ENCODE measurements at regions not wholly inside any gene's neighbourhood (a gene's known extent, or its start where the extent isn't known, plus 50 kb on each side); places are given as distances from the start of the nearest gene placed in this dataset.

DNA sequence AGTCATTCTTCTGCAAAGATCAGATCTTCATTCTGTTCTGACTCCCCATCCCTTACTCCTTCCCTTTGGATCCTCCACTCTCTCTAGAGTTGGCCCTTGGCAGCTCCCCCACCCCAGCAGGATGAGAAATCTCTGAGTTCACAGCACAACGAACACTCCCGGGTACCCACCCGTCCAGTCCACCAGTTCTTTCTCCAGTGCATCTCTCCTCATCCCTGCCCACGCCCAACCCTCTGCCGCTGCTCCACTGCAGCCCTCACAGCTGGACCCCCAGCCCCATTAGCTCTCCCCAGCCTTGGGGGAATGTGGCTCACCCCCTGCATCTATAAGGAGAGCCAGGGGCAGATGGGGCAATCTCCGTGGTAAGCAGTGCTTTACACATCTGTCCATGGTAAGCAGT is 125.7 kb downstream of the MATN1 start:
- Histone ChIP-seq H3K4me3 (no peak overlapping the region), H3K4me1 (no peaks in the 10 kb centered on the region), H3K36me3 (no peaks in the 10 kb centered on the region), H3K27me3 (peaks cover 0 to 36% of the 10 kb centered on the region in 2 donors), H3K9me3 (no peaks in the 10 kb centered on the region), H3K27ac (no peak overlapping the region)
- TF ChIP-seq, protein P1, sequence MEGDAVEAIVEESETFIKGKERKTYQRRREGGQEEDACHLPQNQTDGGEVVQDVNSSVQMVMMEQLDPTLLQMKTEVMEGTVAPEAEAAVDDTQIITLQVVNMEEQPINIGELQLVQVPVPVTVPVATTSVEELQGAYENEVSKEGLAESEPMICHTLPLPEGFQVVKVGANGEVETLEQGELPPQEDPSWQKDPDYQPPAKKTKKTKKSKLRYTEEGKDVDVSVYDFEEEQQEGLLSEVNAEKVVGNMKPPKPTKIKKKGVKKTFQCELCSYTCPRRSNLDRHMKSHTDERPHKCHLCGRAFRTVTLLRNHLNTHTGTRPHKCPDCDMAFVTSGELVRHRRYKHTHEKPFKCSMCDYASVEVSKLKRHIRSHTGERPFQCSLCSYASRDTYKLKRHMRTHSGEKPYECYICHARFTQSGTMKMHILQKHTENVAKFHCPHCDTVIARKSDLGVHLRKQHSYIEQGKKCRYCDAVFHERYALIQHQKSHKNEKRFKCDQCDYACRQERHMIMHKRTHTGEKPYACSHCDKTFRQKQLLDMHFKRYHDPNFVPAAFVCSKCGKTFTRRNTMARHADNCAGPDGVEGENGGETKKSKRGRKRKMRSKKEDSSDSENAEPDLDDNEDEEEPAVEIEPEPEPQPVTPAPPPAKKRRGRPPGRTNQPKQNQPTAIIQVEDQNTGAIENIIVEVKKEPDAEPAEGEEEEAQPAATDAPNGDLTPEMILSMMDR (IDR thresholded peaks at IDR 0.05), result no peak
- intact Hi-C loops (cut with DNase I; ENCODE audit: low total_unique reads), result no loop called here
- peak in 1 of 2 donors; percentile 20 for DNase-seq

DNA sequence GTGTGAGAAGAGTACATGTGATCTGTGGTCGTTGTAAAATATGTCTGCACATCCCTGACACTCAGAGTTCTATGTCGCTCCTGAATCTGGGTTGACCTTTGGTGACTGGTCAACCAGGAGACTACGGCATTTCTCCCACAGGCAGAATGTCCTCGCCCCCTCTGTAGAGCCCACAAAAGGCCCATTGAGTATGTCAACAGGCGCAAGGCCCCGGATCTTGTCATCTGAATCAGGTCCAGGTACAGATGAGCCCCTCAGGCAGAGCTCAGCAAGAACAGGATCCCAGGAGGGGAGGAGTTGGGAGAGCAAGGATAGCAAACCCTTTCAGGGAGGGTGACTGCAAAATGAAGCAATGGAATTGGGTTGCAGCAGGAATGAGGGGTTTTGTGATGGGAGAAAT is 126.5 kb downstream of the MATN1 start:
- Histone ChIP-seq H3K9me3 (no peaks in the 10 kb centered on the region), H3K4me1 (no peaks in the 10 kb centered on the region), H3K27ac (no peak overlapping the region), H3K27me3 (peaks cover 0 to 36% of the 10 kb centered on the region in 2 donors), H3K36me3 (no peaks in the 10 kb centered on the region), H3K4me3 (no peak overlapping the region)
- peak in 1 of 2 donors; percentile 35 for DNase-seq
- intact Hi-C loops (cut with DNase I; ENCODE audit: low total_unique reads), result no loop called here
- TF ChIP-seq, protein P1 (IDR thresholded peaks at IDR 0.05), result no peak

DNA sequence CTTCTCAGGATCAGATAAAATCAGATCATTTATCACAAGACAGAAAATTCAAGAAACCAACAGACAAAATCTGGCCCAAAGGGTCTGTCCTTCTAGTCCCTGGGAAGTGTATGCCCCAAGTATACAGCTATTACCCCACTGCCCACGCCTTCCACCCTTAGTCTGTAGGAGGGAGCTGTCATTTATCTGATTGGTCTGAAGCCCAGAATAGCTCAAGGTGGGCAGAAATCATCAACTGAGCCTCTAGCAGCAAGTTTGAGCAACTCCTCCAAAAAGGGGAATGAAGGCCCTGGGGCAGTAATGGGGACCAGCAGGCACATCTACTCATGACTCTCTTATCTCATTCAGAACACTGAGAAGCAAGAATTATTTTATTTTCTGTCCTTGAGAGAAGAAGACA is 126.9 kb downstream of the MATN1 start:
- Histone ChIP-seq H3K27ac (no peak overlapping the region), H3K4me3 (no peak overlapping the region), H3K9me3 (no peaks in the 10 kb centered on the region), H3K4me1 (no peaks in the 10 kb centered on the region), H3K27me3 (peaks cover 0 to 35% of the 10 kb centered on the region in 2 donors), H3K36me3 (no peaks in the 10 kb centered on the region)
- no peak for DNase-seq
- TF ChIP-seq, protein P1 (IDR thresholded peaks at IDR 0.05), result no peak
- intact Hi-C loops (cut with DNase I; ENCODE audit: low total_unique reads), result no loop called here

DNA sequence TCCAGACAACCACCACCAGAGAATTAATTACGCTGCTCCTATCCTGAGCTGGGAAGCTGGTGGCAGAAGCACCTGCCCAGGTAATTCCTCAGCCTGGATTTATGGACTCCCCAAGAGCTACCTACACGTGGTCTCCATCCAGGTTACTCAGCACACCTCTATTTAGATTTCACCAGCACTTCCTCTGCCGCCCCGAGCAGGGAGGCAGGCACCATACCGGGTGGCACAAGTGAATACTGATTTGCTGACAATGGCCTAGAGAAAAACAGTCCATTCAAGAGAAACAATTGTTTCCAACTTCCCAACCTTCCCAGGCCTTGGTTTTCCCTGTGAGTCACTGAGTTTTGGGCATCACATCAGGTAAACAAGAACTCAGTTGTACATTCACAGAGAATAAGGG is 134.3 kb downstream of the MATN1 start:
- Histone ChIP-seq H3K4me1 (no peaks in the 10 kb centered on the region), H3K4me3 (no peak overlapping the region), H3K9me3 (no peaks in the 10 kb centered on the region), H3K36me3 (no peaks in the 10 kb centered on the region), H3K27ac (no peak overlapping the region), H3K27me3 (peaks cover 0 to 30% of the 10 kb centered on the region in 2 donors)
- TF ChIP-seq, protein P1 (IDR thresholded peaks at IDR 0.05), result no peak
- intact Hi-C loops (cut with DNase I; ENCODE audit: low total_unique reads), result no loop called here
- DNase-seq, result no peak

DNA sequence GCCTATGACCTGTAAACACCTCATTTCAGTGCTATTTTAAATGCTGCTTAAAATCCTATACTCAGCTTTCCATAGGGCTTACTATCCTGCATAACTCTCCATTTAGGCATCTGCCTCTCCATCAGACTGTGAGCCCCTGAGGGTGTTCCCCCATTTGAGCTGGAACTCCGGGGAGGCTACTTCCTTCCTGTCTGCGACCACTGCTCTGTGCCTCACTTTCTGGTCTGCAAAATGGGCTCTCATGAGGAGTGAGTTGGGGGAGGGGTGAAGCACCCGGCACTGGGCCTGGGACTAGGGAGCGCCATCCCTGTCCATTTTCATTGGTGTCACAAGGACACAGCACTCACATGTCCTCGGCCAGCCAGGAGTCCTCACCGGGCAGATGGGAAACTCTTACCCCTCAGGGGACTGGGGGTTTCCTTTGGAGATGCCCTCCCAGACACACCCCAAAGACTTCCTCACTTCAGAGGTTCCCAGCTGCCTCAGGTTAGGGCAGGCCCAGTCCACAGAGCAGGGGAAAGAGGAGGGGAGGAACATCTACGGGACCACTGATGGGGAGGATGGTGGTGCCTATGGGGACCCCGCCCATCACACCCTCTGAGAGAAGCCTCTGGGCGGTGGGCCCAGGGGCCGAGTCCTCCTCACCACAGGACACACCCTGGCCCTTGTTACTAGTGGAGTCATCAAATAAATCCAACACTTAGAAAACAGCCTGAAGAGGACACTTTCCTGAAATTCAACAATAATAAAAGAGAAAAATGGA is 134.9 kb downstream of the MATN1 start:
- H3K4me3 ChIP-seq, result no peak overlapping the region
- H3K4me1 ChIP-seq, result no peaks in the 10 kb centered on the region
- H3K27ac ChIP-seq, result no peak overlapping the region
- TF ChIP-seq, protein P1 (IDR thresholded peaks at IDR 0.05), result no peak
- no peaks in the 10 kb centered on the region for H3K36me3 ChIP-seq
- intact Hi-C loops (cut with DNase I; ENCODE audit: low total_unique reads), result no loop called here
- peaks cover 0 to 4% (median 0%) of the 10 kb centered on the region in 3 donors for H3K9me3 ChIP-seq
- DNase-seq, result peak in 1 of 2 donors; percentile 40
- peaks cover 0 to 30% of the 10 kb centered on the region in 2 donors for H3K27me3 ChIP-seq

All from tibial artery (tissue), 4 donors.